ENCODE measurements at regions not wholly inside any gene's neighbourhood (a gene's known extent, or its start where the extent isn't known, plus 50 kb on each side); places are given as distances from the start of the nearest gene placed in this dataset.

DNA sequence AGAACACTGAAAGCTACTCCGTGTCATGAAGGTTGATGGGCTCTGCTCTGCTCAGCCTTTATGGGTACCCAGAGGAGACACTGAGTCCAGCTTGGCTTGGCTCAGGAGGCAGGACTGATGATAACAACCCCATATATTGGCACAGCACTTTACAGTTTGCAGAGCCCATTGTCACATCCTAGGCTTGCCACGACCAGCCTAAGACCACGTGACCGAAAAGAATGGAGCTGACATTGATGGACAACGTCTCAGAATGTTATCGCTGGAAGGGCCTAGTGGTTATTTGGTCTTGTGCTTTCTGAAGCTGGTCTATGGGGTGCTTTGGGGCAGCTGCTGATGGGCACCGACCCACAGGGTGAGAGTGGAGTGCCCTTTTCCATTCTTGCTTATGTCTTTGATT lies 72.9 kb upstream of the RUNX3 start:
- Histone ChIP-seq H3K4me3 (no peak overlapping the region), H3K36me3 (no peaks in the 10 kb centered on the region), H3K9me3 (replicated peaks in 1 of 11) (no peaks in the 10 kb centered on the region), H3K27ac (no peak overlapping the region), H3K4me1 (peaks cover 31 to 80% (median 60%) of the 10 kb centered on the region in 10 experiments), H4K20me1 (0 out of 22 replicates have a peak, but pooled peaks cover 0 to 4% (median 0%) of the 10 kb centered on the region in 11 experiments), H3K9ac (no peak overlapping the region), H3K4me2 (peak overlapping the region in 3 of 11 experiments; percentile 0 to 68 (median 4); a peak in 1 of 22 replicates), H3K27me3 (peaks cover 0 to 8% (median 0%) of the 10 kb centered on the region in 11 experiments; a peak in 2 of 22 replicates)
- TF ChIP-seq Cebpa-rat (IDR thresholded peaks at IDR 0.05): no peak

DNA sequence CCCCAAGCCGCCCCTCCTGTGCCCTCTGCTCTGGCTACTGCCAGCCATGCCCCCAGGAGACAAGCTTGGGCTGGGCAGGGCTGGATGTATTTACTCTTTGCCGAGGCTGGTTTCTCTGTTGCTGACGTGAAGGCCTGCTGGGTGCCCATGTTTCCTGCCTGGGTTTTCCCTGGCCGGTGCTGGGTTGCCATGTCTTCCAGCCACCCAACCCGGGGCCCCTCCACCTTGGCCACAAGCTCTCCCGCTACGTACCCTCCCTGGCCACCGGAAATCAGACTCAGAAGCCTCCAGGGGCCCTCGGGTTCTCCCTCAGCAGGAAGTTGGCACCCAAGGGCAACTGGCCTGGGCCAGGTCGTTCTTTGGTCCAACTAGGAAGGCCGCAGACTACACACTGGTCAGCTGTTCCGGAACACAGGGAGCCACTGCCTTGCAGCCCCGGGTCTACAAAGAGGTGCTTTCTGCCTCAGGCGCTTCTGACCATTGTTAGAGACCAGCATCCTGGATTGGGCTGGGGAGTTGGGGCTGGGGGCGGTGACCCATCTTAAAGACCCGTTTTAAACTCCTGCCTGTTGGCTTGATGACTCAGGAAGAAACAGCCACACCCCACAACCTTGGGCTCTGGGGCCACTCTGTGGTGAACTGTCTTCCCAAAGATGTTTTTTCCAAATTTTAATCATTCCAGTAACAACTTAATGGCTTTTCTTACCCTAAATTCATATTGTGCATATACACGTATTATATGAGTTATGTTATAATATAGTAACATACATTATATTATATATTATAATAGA lies 71.2 kb upstream of the RUNX3 start:
- no peaks in the 10 kb centered on the region for H3K9me3 ChIP-seq (replicated peaks in 1 of 11)
- peak overlapping the region; percentile 64 to 87 (median 79) for H3K4me2 ChIP-seq
- H3K4me3 ChIP-seq: no peak overlapping the region
- H3K27ac ChIP-seq: peak overlapping the region in 10 of 11 experiments; percentile 18 to 71 (median 57); a peak in 18 of 22 replicates
- H4K20me1 ChIP-seq: 0 out of 22 replicates have a peak, but pooled peaks cover 0 to 4% (median 0%) of the 10 kb centered on the region in 11 experiments
- peak overlapping the region in 9 of 11 experiments; percentile 0 to 44 (median 11); a peak in 6 of 22 replicates for H3K9ac ChIP-seq
- H3K4me1 ChIP-seq: peaks cover 28 to 83% (median 64%) of the 10 kb centered on the region in 10 experiments
- TF ChIP-seq Cebpa-rat (IDR thresholded peaks at IDR 0.05): no peak
- peaks cover 0 to 7% (median 0%) of the 10 kb centered on the region in 11 experiments; a peak in 2 of 22 replicates for H3K27me3 ChIP-seq
- no peaks in the 10 kb centered on the region for H3K36me3 ChIP-seq

DNA sequence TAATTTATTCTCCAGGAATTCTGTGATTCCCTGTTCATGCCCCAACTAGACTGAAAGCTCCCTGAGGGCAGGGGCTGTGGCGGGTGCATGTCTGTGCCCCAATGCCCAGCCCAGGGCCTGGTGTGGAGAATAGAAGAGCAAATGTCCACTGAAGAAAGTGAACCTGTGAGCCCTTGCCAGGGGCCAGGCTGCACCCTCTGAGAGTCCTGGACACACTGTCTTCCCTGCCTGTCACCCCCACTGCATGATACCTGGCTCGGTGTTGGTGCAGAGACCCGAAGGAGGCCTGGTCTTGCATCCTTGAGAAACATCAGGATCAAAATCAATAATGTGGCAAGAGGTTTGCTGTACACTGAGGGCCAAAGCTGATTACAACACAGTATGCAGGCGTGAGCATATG lies 69.8 kb upstream of the RUNX3 start:
- Histone ChIP-seq H3K4me2 (peak overlapping the region in 9 of 11 experiments; percentile 48 to 87 (median 73); a peak in 18 of 22 replicates), H3K9me3 (replicated peaks in 1 of 11) (no peaks in the 10 kb centered on the region), H3K4me3 (no peak overlapping the region), H3K36me3 (no peaks in the 10 kb centered on the region), H3K27ac (peak overlapping the region in 2 of 11 experiments; percentile 73 to 88; a peak in 2 of 22 replicates), H3K9ac (no peak overlapping the region; a peak in 1 of 22 replicates), H3K4me1 (peaks cover 28 to 88% (median 75%) of the 10 kb centered on the region in 10 experiments), H4K20me1 (0 out of 22 replicates have a peak, but pooled peaks cover 0 to under 1% (median 0%) of the 10 kb centered on the region in 11 experiments), H3K27me3 (no peaks in the 10 kb centered on the region)
- TF ChIP-seq Cebpa-rat (IDR thresholded peaks at IDR 0.05): no peak

DNA sequence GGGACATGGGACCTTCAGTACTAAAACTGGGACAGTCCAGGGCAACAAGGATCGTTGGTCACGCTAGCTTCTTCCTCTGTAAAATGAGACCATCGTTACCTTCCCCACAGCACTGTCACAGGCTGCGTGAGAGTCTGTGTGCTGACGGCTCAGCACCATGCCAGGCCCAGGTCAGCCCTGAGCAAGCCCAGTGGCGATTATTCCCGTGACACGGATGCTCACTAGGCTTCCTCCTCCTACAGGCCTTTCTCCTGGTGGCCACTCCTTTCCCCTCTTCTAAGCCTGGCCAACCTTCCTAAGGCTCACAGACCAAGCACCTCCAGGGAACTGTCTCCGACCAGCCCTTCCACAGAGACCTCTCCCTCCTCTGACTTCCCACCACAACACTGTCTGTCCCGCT lies 69.3 kb upstream of the RUNX3 start:
- no peak for TF ChIP-seq Cebpa-rat (IDR thresholded peaks at IDR 0.05)
- H3K4me1 ChIP-seq: peaks cover 28 to 85% (median 71%) of the 10 kb centered on the region in 10 experiments
- H3K9ac ChIP-seq: peak overlapping the region in 2 of 11 experiments; percentile 16 to 79; a peak in 3 of 22 replicates
- peak overlapping the region in 10 of 11 experiments; percentile 48 to 87 (median 72); a peak in 21 of 22 replicates for H3K4me2 ChIP-seq
- H3K27ac ChIP-seq: peak overlapping the region in 9 of 11 experiments; percentile 1 to 88 (median 52); a peak in 8 of 22 replicates
- no peaks in the 10 kb centered on the region for H4K20me1 ChIP-seq
- no peak overlapping the region for H3K4me3 ChIP-seq
- H3K27me3 ChIP-seq: no peaks in the 10 kb centered on the region
- H3K36me3 ChIP-seq: no peaks in the 10 kb centered on the region
- H3K9me3 ChIP-seq (replicated peaks in 1 of 11): no peaks in the 10 kb centered on the region

DNA sequence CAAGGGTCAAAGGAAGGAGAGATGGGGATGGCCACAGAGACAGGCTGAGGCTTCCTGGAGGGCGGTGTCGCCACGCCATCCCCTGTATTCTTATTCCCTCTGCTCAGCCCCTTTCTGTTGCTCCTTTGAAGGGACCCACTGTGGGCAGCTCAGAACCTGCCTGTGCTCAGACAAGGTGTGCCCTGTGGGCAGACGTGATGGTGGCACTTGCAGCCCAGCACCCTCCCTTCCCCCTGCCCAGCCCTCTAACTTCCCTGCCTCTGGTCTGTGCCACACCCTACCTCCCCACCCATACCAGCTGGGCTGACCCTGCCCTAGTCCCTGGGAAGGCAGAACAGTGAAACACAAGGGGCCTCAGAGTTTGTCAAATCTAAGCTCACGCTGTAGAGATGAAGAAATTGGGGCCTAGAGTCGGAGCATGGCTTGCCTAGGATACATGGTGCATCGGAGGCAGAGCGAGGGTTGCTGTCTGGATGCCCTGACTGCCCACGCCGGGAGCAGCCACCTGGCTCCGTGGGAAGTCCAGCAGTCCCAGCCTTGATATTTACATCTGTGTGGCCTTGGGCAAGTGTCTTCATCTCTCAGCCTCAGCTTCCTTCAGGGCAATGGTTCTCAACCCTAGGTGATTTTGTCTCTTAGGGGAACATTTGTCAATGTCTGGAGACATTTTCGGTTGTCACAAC lies 68.6 kb upstream of the RUNX3 start:
- H3K27ac ChIP-seq: peak overlapping the region in 9 of 11 experiments; percentile 1 to 88 (median 62); a peak in 12 of 22 replicates
- H3K9me3 ChIP-seq (replicated peaks in 1 of 11): no peaks in the 10 kb centered on the region
- H3K4me2 ChIP-seq: peak overlapping the region; percentile 45 to 87 (median 71); a peak in 21 of 22 replicates
- peaks cover 28 to 84% (median 71%) of the 10 kb centered on the region in 10 experiments for H3K4me1 ChIP-seq
- H3K27me3 ChIP-seq: no peaks in the 10 kb centered on the region
- no peak overlapping the region for H3K4me3 ChIP-seq
- no peaks in the 10 kb centered on the region for H3K36me3 ChIP-seq
- peak overlapping the region in 7 of 11 experiments; percentile 13 to 79 (median 61); a peak in 7 of 22 replicates for H3K9ac ChIP-seq
- no peak for TF ChIP-seq Cebpa-rat (IDR thresholded peaks at IDR 0.05)
- no peaks in the 10 kb centered on the region for H4K20me1 ChIP-seq

DNA sequence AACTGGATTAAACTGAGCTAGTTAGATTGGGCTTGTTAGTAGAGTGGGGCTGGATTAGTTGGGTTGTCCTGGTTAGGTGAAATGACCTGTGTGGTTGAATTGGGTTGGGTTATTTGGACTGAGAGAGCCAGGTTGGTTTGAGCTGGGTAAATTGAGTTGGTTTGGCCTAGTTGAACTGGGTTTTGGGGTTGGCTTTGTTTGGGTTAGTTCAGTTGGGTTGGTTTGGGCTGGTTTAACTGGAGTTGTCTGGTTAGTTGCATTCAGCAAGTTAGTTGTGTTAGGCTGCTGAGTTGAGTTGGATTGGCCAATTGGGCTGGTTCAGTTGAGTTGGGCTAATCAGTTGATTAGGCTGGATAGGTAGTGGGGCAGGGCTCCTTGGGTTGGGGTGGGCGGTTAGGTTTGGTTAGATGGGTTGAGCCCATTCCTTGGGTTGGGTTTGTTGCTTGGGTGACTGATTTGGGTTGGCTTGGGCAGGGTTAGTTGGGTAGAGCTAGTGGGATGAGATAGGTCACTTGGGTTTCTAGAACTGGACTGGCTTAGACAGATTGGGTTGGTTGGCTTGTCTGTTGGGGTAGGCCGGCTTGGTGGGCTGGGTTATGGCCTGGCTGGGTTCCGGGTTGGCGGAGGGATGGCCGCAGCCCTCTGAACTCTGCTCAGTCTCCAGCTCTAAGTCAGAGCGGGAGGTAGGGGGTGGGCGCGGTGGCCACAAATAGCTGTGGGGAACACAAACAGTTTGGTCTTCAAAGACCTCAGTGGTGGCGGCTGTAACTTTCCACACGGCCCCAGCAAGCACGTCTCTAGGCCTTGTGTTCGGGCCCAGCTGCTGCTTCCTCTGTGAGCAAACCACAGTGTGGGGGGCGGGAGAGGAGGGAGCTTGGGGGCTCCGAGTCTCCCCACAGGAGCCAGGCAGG lies 67.2 kb upstream of the RUNX3 start:
- no peaks in the 10 kb centered on the region for H4K20me1 ChIP-seq
- H3K9ac ChIP-seq: peak overlapping the region in 9 of 11 experiments; percentile 40 to 80 (median 72); a peak in 17 of 22 replicates
- H3K27me3 ChIP-seq: no peaks in the 10 kb centered on the region
- no peaks in the 10 kb centered on the region for H3K36me3 ChIP-seq
- TF ChIP-seq Cebpa-rat (IDR thresholded peaks at IDR 0.05): no peak
- H3K4me1 ChIP-seq: peaks cover 37 to 91% (median 81%) of the 10 kb centered on the region in 10 experiments
- no peaks in the 10 kb centered on the region for H3K9me3 ChIP-seq (replicated peaks in 1 of 11)
- peak overlapping the region in 1 of 10 experiments; percentile 9; a peak in 1 of 20 replicates for H3K4me3 ChIP-seq
- peak overlapping the region; percentile 4 to 87 (median 71) for H3K4me2 ChIP-seq
- H3K27ac ChIP-seq: peak overlapping the region in 10 of 11 experiments; percentile 18 to 89 (median 82); a peak in 19 of 22 replicates

DNA sequence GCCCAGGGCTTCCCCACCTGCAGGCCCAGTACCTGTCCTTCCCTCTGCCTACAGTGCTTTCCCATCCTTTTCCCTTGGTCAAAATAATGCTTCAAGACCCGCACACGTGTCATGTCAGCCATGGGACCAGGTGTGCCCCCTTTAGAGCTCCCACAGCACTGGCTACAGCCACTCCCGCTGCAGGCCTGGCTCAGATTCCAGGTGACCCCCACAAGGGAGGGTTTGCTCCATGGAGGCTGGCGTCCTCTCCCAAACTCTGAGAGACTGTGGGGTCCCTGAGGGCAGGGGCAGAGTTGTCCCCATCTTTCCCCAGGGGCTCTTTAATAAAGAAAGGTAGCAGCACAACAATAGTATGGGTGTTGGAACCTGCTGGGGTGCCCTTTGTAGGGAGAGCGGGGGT lies 66.4 kb upstream of the RUNX3 start:
- no peak for TF ChIP-seq Cebpa-rat (IDR thresholded peaks at IDR 0.05)
- no peaks in the 10 kb centered on the region for H3K9me3 ChIP-seq (replicated peaks in 1 of 11)
- peak overlapping the region in 7 of 11 experiments; percentile 71 to 89 (median 86); a peak in 10 of 22 replicates for H3K27ac ChIP-seq
- H3K4me1 ChIP-seq: peaks cover 43 to 98% (median 87%) of the 10 kb centered on the region in 10 experiments
- peak overlapping the region in 9 of 11 experiments; percentile 48 to 87 (median 73); a peak in 16 of 22 replicates for H3K4me2 ChIP-seq
- H4K20me1 ChIP-seq: no peaks in the 10 kb centered on the region
- H3K36me3 ChIP-seq: no peaks in the 10 kb centered on the region
- H3K4me3 ChIP-seq: no peak overlapping the region
- H3K27me3 ChIP-seq: no peaks in the 10 kb centered on the region
- no peak overlapping the region for H3K9ac ChIP-seq

DNA sequence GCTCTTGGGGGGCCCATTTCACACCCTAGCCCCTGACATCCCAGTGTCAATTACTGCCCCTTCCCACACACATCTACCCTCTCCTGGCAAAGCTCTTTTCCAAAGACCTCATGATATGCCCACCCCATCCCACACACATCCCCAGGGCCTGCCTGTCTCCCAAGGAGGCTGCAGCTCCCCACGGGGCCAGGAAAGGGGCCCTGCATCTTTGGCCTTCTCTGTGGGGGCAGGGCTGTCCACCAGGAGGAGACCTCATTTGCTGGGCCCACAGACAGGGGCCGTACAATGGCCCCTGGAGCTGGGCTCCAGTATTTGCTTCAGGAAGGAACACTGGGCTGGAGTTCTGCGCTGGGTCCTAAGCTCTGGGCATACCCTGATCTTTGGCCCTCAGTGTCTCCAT lies 65.6 kb upstream of the RUNX3 start:
- Histone ChIP-seq H3K27me3 (no peaks in the 10 kb centered on the region), H3K4me3 (no peak overlapping the region), H3K4me1 (peaks cover 43 to 98% (median 87%) of the 10 kb centered on the region in 10 experiments), H3K9ac (no peak overlapping the region), H4K20me1 (no peaks in the 10 kb centered on the region), H3K4me2 (peak overlapping the region in 8 of 11 experiments; percentile 64 to 87 (median 76); a peak in 15 of 22 replicates), H3K9me3 (replicated peaks in 1 of 11) (no peaks in the 10 kb centered on the region), H3K36me3 (no peaks in the 10 kb centered on the region), H3K27ac (peak overlapping the region in 4 of 11 experiments; percentile 73 to 89 (median 84); a peak in 6 of 22 replicates)
- no peak for TF ChIP-seq Cebpa-rat (IDR thresholded peaks at IDR 0.05)

All from BLaER1 treated with 17β-estradiol and CSF1 and Interleukin-3, amounts not matched to agents 10 nM and 100 nM (cell line).